ENCODE measurements at regions not wholly inside any gene's neighbourhood (a gene's known extent, or its start where the extent isn't known, plus 50 kb on each side); places are given as distances from the start of the nearest gene placed in this dataset.

DNA sequence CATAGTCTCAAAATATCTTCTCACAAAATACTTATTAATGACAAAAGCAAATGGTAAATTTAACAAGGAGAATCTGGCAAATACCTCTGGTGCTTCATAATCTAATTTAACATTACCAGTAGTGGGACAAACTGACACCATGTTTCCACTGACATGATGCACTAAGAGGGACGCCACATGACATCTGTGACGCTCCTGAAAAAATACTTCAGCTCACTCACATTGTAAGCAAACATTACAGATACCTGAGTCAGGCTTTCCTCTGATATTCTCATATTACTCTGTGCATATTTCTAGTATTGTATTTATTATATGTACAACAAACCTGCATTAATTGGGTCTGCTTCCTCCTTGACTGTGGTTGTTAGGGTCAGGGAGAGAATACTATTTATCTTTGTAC, 56.7 kb upstream of the OSMR start:
- TF ChIP-seq POLR2AphosphoS5 (IDR thresholded peaks at IDR 0.05; ENCODE audit: low read depth, low read length) (no peak), FOXP2 (optimal IDR thresholded peaks at IDR 0.05; ENCODE audit: borderline replicate concordance, extremely low read depth, extremely low read length, insufficient read depth) (no peak)
- TF ChIP-seq, protein P1, sequence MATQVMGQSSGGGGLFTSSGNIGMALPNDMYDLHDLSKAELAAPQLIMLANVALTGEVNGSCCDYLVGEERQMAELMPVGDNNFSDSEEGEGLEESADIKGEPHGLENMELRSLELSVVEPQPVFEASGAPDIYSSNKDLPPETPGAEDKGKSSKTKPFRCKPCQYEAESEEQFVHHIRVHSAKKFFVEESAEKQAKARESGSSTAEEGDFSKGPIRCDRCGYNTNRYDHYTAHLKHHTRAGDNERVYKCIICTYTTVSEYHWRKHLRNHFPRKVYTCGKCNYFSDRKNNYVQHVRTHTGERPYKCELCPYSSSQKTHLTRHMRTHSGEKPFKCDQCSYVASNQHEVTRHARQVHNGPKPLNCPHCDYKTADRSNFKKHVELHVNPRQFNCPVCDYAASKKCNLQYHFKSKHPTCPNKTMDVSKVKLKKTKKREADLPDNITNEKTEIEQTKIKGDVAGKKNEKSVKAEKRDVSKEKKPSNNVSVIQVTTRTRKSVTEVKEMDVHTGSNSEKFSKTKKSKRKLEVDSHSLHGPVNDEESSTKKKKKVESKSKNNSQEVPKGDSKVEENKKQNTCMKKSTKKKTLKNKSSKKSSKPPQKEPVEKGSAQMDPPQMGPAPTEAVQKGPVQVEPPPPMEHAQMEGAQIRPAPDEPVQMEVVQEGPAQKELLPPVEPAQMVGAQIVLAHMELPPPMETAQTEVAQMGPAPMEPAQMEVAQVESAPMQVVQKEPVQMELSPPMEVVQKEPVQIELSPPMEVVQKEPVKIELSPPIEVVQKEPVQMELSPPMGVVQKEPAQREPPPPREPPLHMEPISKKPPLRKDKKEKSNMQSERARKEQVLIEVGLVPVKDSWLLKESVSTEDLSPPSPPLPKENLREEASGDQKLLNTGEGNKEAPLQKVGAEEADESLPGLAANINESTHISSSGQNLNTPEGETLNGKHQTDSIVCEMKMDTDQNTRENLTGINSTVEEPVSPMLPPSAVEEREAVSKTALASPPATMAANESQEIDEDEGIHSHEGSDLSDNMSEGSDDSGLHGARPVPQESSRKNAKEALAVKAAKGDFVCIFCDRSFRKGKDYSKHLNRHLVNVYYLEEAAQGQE (IDR thresholded peaks at IDR 0.05; ENCODE audit: insufficient read depth in 1 of 2, low read depth in 2 of 2, low read length in 2 of 2), result no peak

Measured in PFSK-1 (cell line).